LNCaP clone FGC (cell line): ENCODE measurements at regions not wholly inside any gene's neighbourhood (a gene's known extent, or its start where the extent isn't known, plus 50 kb on each side); places are given as distances from the start of the nearest gene placed in this dataset.

Source experiments
- DNase-seq: peaks from one replicate; pipeline ENCODE4 v3.0.0-alpha.2; 2011; ENCODE audit warnings: low read depth
- H3K4me3 ChIP-seq: 2 replicates; pipeline ENCODE4 v1.5.1; 2011; ENCODE audit warnings: mild to moderate bottlenecking, low read depth, low read length, control low read depth
- CTCF ChIP-seq: IDR thresholded peaks from 2 replicates; pipeline ENCODE4 v1.5.1; 2012; ENCODE audit warnings: mild to moderate bottlenecking; ENCODE audit not compliant: control insufficient read depth, insufficient read depth; ENCODE audit errors: extremely low read depth

GRCh38 chr11:128341280-128342248 is 245.8 kb downstream of the ETS1 start:
- no peak for TF ChIP-seq CTCF
- H3K4me3 ChIP-seq = no peak overlapping the region
- no peak for DNase-seq

GRCh38 chr11:128339792-128340191 is 247.6 kb downstream of the ETS1 start:
- TF ChIP-seq CTCF = no peak
- no peak for DNase-seq
- no peak overlapping the region for H3K4me3 ChIP-seq

- no peak overlapping the region for H3K4me3 ChIP-seq
- no peak for DNase-seq
Measured at GRCh38 chr11:128338811-128339210, 248.5 kb downstream of the ETS1 start.

GRCh38 chr11:128336203-128336602 is 251.2 kb downstream of the ETS1 start:
- no peak overlapping the region for H3K4me3 ChIP-seq
- DNase-seq = no peak
- no peak for TF ChIP-seq CTCF

More at GRCh38 chr11:128338811-128339210, 248.5 kb downstream of the ETS1 start:
- TF ChIP-seq CTCF = no peak

GRCh38 chr11:128335729-128336128 is 251.6 kb downstream of the ETS1 start:
- no peak for TF ChIP-seq CTCF
- no peak for DNase-seq
- H3K4me3 ChIP-seq = no peak overlapping the region

GRCh38 chr11:128334311-128335044 is 252.9 kb downstream of the ETS1 start:
- no peak for DNase-seq
- TF ChIP-seq CTCF = no peak
- H3K4me3 ChIP-seq = no peak overlapping the region
